NCI-H2227 treated with DMSO at 0.1 percent for 48 hours (cell line): ENCODE measurements at regions not wholly inside any gene's neighbourhood (a gene's known extent, or its start where the extent isn't known, plus 50 kb on each side); places are given as distances from the start of the nearest gene placed in this dataset.

Experiments used
- DNase-seq: peaks from one replicate; lab custom pipeline; 2025; lab: John Stamatoyannopoulos, UW

GRCh38 chr2:128437204-128437565 lies 118.5 kb upstream of the HS6ST1 start:
- no peak for DNase-seq

- DNase-seq, result no peak
Measured at GRCh38 chr2:128438091-128438490, 119.4 kb upstream of the HS6ST1 start.

- no peak for DNase-seq
Measured at GRCh38 chr2:128438586-128438985, 119.9 kb upstream of the HS6ST1 start.

- no peak for DNase-seq
Measured at GRCh38 chr2:128439031-128439790, 120.5 kb upstream of the HS6ST1 start.

- DNase-seq, result no peak
Measured at GRCh38 chr2:128439791-128440665, 121.4 kb upstream of the HS6ST1 start.

GRCh38 chr2:128440666-128441340 lies 122.1 kb upstream of the HS6ST1 start:
- no peak for DNase-seq

GRCh38 chr2:128441341-128442052 lies 122.8 kb upstream of the HS6ST1 start:
- DNase-seq, result no peak

GRCh38 chr2:128442053-128442751 lies 123.5 kb upstream of the HS6ST1 start:
- DNase-seq, result peak; percentile 55

- no peak for DNase-seq
Measured at GRCh38 chr2:128442891-128443302, 124.2 kb upstream of the HS6ST1 start.

GRCh38 chr2:128444121-128444771 lies 125.6 kb upstream of the HS6ST1 start:
- DNase-seq, result no peak

GRCh38 chr2:128444816-128445522 lies 126.3 kb upstream of the HS6ST1 start:
- DNase-seq, result no peak

GRCh38 chr2:128445523-128445900 lies 126.8 kb upstream of the HS6ST1 start:
- no peak for DNase-seq

- DNase-seq, result peak; percentile 41
Measured at GRCh38 chr2:128446049-128446873, 127.6 kb upstream of the HS6ST1 start.

- DNase-seq, result no peak
Measured at GRCh38 chr2:128446874-128447537, 128.3 kb upstream of the HS6ST1 start.

GRCh38 chr2:128447538-128447995 lies 128.9 kb upstream of the HS6ST1 start:
- DNase-seq, result no peak

GRCh38 chr2:128448331-128449225 lies 129.9 kb upstream of the HS6ST1 start:
- DNase-seq, result no peak

GRCh38 chr2:128449226-128450061 lies 130.8 kb upstream of the HS6ST1 start:
- DNase-seq, result no peak
